BE2C (cell line): ENCODE measurements at regions not wholly inside any gene's neighbourhood (a gene's known extent, or its start where the extent isn't known, plus 50 kb on each side); places are given as distances from the start of the nearest gene placed in this dataset.

Source experiments
- DNase-seq: peaks from one replicate; pipeline ENCODE4 v3.0.0-alpha.2; 2020
- H3K27me3 ChIP-seq: fragments of 250-450 bp; sonication (Bioruptor Pico); 2 replicates; pipeline ENCODE4 v1.5.1; 2020; ENCODE audit warnings: mild to moderate bottlenecking
- H3K36me3 ChIP-seq: fragments of 250-450 bp; sonication (Bioruptor Pico); 2 replicates; pipeline ENCODE4 v1.5.1; 2020; ENCODE audit warnings: mild to moderate bottlenecking
- H3K4me1 ChIP-seq: fragments of 250-450 bp; sonication (Bioruptor Pico); 2 replicates; pipeline ENCODE4 v1.5.1; 2020
- H3K4me3 ChIP-seq: 2 replicates; pipeline ENCODE4 v1.5.1; 2011; ENCODE audit warnings: low read depth, low read length
- H3K9me3 ChIP-seq: fragments of 250-450 bp; sonication (Bioruptor Pico); 2 replicates; pipeline ENCODE4 v1.5.1; 2020
- CTCF ChIP-seq: IDR thresholded peaks from 2 replicates; pipeline ENCODE4 v1.5.1; 2012; ENCODE audit warnings: mild to moderate bottlenecking, low read depth, low read length

GRCh38 chr22:49656291-49656851 is 171.3 kb downstream of the BRD1 start:
- peaks cover 5% of the 10 kb centered on the region for H3K27me3 ChIP-seq
- H3K9me3 ChIP-seq = no peaks in the 10 kb centered on the region
- no peaks in the 10 kb centered on the region for H3K36me3 ChIP-seq
- peak; percentile 2 for DNase-seq
- TF ChIP-seq CTCF = no peak
- H3K4me1 ChIP-seq = no peaks in the 10 kb centered on the region
- H3K4me3 ChIP-seq = no peak overlapping the region

- no peak for DNase-seq
- H3K4me3 ChIP-seq = no peak overlapping the region
- TF ChIP-seq CTCF = no peak
These were observed 172.4 kb downstream of the BRD1 start for GRCh38 chr22:49655168-49655812.

GRCh38 chr22:49650336-49651241 is 177.1 kb downstream of the BRD1 start:
- no peak for TF ChIP-seq CTCF
- DNase-seq = no peak
- no peak overlapping the region for H3K4me3 ChIP-seq
- no peaks in the 10 kb centered on the region for H3K4me1 ChIP-seq
- no peaks in the 10 kb centered on the region for H3K36me3 ChIP-seq
- peaks cover 5% of the 10 kb centered on the region for H3K27me3 ChIP-seq
- no peaks in the 10 kb centered on the region for H3K9me3 ChIP-seq

More at GRCh38 chr22:49655168-49655812, 172.4 kb downstream of the BRD1 start:
- Histone ChIP-seq H3K9me3 (no peaks in the 10 kb centered on the region), H3K36me3 (no peaks in the 10 kb centered on the region), H3K4me1 (no peaks in the 10 kb centered on the region), H3K27me3 (peaks cover 5% of the 10 kb centered on the region)

GRCh38 chr22:49649166-49650068 is 178.3 kb downstream of the BRD1 start:
- TF ChIP-seq CTCF = no peak
- H3K9me3 ChIP-seq = no peaks in the 10 kb centered on the region
- H3K4me3 ChIP-seq = no peak overlapping the region
- H3K4me1 ChIP-seq = no peaks in the 10 kb centered on the region
- no peak for DNase-seq
- H3K36me3 ChIP-seq = no peaks in the 10 kb centered on the region
- H3K27me3 ChIP-seq = no peaks in the 10 kb centered on the region

GRCh38 chr22:49648053-49648452 is 179.6 kb downstream of the BRD1 start:
- DNase-seq = no peak
- no peak overlapping the region for H3K4me3 ChIP-seq
- no peaks in the 10 kb centered on the region for H3K9me3 ChIP-seq
- TF ChIP-seq CTCF = no peak
- H3K36me3 ChIP-seq = no peaks in the 10 kb centered on the region
- H3K4me1 ChIP-seq = no peaks in the 10 kb centered on the region
- H3K27me3 ChIP-seq = no peaks in the 10 kb centered on the region
